ENCODE measurements at regions not wholly inside any gene's neighbourhood (a gene's known extent, or its start where the extent isn't known, plus 50 kb on each side); places are given as distances from the start of the nearest gene placed in this dataset.

DNA sequence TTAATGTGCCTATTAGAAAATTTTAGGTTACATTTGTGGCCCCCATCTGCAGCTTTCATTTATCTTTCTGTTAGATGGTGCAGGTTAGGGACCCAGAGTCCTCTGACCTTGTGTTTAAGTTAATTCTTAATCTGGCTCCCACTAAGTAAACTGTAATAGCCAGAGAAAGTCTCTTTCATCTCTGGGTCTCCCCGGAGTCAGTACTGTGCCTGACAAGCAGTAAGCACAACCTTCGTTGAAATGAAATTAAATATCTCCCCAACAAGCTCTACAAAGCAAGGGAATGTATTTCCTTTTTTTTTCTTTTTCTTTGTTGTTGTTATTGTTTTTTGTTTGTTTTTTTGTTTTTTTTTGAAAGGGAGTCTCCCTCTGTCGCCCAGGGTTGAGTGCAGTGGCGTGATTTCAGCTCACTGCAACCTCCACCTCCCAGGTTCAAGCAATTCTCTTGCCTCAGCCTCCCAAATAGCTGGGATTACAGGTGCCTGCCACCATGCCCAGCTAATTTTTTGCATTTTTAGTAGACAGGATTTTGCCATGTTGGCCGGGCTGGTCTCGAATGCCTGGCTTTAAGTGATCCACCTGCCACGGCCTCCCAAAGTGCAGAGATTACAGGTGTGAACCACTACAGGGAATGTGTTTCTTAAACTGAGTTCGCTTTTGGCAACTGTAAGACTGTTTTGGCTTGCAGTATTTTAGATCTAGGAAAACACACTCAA lies 81.6 kb downstream of the HHIPL2 start:
- Histone ChIP-seq H2AFZ (ENCODE audit: low read length) (no peak overlapping the region), H3K23me2 (ENCODE audit: insufficient read length, low read depth, low read length, poor library complexity, severe bottlenecking) (no peaks in the 10 kb centered on the region), H2BK120ac (ENCODE audit: low read depth, low read length, poor library complexity, severe bottlenecking) (no peak overlapping the region), H4K5ac (ENCODE audit: insufficient read length, low read depth, low read length) (no peak overlapping the region), H3K4ac (ENCODE audit: low read depth, low read length) (no peak overlapping the region), H3K9ac (ENCODE audit: extremely low read depth, insufficient read length, low read length) (no peak overlapping the region), H2AK5ac (ENCODE audit: insufficient read length, low read length) (no peak overlapping the region), H2BK12ac (ENCODE audit: insufficient read length, low read depth, low read length) (no peak overlapping the region), H3K79me2 (ENCODE audit: insufficient read depth, low read length) (no peaks in the 10 kb centered on the region), H3K56ac (ENCODE audit: insufficient read length, low read depth, low read length) (no peak overlapping the region), H4K20me1 (ENCODE audit: control insufficient read depth, insufficient read depth, insufficient read length) (no peaks in the 10 kb centered on the region), H2BK5ac (ENCODE audit: insufficient read length, low read length) (no peak overlapping the region), H4K8ac (replicated peaks; ENCODE audit: insufficient read length, low read depth, low read length) (no peak overlapping the region), H2BK20ac (ENCODE audit: low read depth, low read length, poor library complexity, severe bottlenecking) (no peak overlapping the region), H3K27me3 (ENCODE audit: insufficient read depth, low read length) (no peaks in the 10 kb centered on the region; the same call in 1 of the 2 replicates), H3K4me1 (ENCODE audit: insufficient read depth, low read length) (no peaks in the 10 kb centered on the region), H3K18ac (ENCODE audit: insufficient read length, low read depth, low read length) (no peak overlapping the region), H3K14ac (ENCODE audit: insufficient read depth, low read length) (no peak overlapping the region), H4K91ac (ENCODE audit: insufficient read length, low read depth, low read length) (no peak overlapping the region), H3T11ph (ENCODE audit: low read length) (no peak overlapping the region), H3K27ac (ENCODE audit: insufficient read length, low read depth, low read length) (no peak overlapping the region), H2BK15ac (ENCODE audit: low read depth, low read length) (no peak overlapping the region), H3K23ac (ENCODE audit: insufficient read length, low read depth, low read length) (no peak overlapping the region), H3K4me2 (ENCODE audit: insufficient read depth, insufficient read length, low read length) (no peak overlapping the region), H3K79me1 (ENCODE audit: insufficient read depth, low read depth, low read length, poor library complexity, severe bottlenecking) (no peaks in the 10 kb centered on the region), H3K9me3 (ENCODE audit: control insufficient read depth, low read depth, low read length) (no peaks in the 10 kb centered on the region)
- TF ChIP-seq, protein P1, sequence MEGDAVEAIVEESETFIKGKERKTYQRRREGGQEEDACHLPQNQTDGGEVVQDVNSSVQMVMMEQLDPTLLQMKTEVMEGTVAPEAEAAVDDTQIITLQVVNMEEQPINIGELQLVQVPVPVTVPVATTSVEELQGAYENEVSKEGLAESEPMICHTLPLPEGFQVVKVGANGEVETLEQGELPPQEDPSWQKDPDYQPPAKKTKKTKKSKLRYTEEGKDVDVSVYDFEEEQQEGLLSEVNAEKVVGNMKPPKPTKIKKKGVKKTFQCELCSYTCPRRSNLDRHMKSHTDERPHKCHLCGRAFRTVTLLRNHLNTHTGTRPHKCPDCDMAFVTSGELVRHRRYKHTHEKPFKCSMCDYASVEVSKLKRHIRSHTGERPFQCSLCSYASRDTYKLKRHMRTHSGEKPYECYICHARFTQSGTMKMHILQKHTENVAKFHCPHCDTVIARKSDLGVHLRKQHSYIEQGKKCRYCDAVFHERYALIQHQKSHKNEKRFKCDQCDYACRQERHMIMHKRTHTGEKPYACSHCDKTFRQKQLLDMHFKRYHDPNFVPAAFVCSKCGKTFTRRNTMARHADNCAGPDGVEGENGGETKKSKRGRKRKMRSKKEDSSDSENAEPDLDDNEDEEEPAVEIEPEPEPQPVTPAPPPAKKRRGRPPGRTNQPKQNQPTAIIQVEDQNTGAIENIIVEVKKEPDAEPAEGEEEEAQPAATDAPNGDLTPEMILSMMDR (conservative IDR thresholded peaks at IDR 0.05) = no peak
- no CpG with 5 or more reads among the region's 8 CpGs for WGBS (ENCODE audit: extremely low coverage, insufficient read length, low lambda C conversion rate)
- peaks cover 3 to 7% of the 10 kb centered on the region in 2 experiments; a peak in 3 of 4 replicates for H3K4me1 Mint-ChIP-seq
- peak overlapping the region in 1 of 2 experiments; percentile 32; a peak in 2 of 5 replicates for H3K4me3 Mint-ChIP-seq
- peaks cover 0 to 3% of the 10 kb centered on the region in 2 experiments; a peak in 2 of 5 replicates for H3K9me3 Mint-ChIP-seq
- DNase-seq = no peak
- no peak overlapping the region for H3K27ac Mint-ChIP-seq
- H3K36me3 Mint-ChIP-seq (ENCODE audit: insufficient read depth in 1 of 3, low read depth in 3 of 3) = no peaks in the 10 kb centered on the region; a peak in 2 of 7 replicates
- peaks cover 13% of the 10 kb centered on the region for H3K27me3 Mint-ChIP-seq (ENCODE audit: low read depth)
